Activated T-cell treated with anti-CD3 and anti-CD28 coated beads, Interleukin-2, amount 50 U/mL, for 4 hours (primary cell): ENCODE measurements at regions not wholly inside any gene's neighbourhood (a gene's known extent, or its start where the extent isn't known, plus 50 kb on each side); places are given as distances from the start of the nearest gene placed in this dataset.
"Not testable (repeated sequence)": the region's sequence is repeated elsewhere in the genome, so short reads cannot be mapped to it uniquely, and the experiment has no call there.

ENCODE experiments used
- ATAC-seq, 2 donors: fragments of 200-7000 bp; cut with Tn5 transposase; one replicate each; pipeline ENCODE4 v1.10.0; 2021
- DNase-seq: peaks from one replicate; pipeline ENCODE4 v3.0.0-alpha.2; 2020
- H3K27me3 Mint-ChIP-seq: one replicate; pipeline ENCODE4 v1.8.0; 2021; ENCODE audit warnings: low read depth, mixed read lengths
- H3K36me3 Mint-ChIP-seq: one replicate; pipeline ENCODE4 v1.8.0; 2022; ENCODE audit warnings: mixed read lengths; ENCODE audit not compliant: insufficient read depth
- H3K4me1 Mint-ChIP-seq: one replicate; pipeline ENCODE4 v1.8.0; 2021; ENCODE audit warnings: low read depth, mixed read lengths
- H3K4me3 Mint-ChIP-seq: one replicate; pipeline ENCODE4 v1.8.0; 2021; ENCODE audit warnings: mild to moderate bottlenecking, moderate library complexity, mixed read lengths
- H3K9me3 Mint-ChIP-seq: one replicate; pipeline ENCODE4 v1.8.0; 2021; ENCODE audit warnings: mixed read lengths

DNA sequence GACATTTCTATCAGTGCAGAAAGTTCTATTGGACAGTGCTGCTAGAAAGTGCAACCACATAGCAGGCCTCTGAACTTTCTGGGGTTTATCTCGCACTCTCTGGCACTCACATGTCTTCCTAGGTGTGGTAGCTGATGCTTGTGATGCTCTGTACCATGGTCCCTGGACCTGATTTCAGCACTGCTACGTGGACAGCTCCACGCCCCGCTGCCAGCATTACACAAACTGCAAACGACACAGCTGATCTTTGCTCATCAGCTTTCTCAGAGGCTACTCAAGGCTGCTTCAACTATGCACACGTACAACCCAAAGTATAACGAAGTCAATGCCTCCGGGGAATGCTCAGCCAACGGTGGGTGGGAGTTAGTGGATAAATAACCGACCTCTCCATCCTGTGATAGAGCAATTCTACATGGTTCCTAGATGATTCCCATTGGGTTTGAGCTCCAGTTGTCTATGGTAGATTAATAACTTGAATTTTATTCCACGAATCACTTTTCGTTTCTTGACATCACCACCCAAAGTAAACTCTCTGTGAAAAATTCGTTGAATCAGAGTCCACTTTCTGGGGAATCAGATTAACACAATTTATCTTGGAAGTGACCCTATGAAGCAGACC is 302.5 kb downstream of the ACTR3B start:
- no peak overlapping the region for H3K4me3 Mint-ChIP-seq
- ATAC-seq (no peak), DNase-seq (no peak)
- no peaks in the 10 kb centered on the region for H3K4me1 Mint-ChIP-seq
- no peaks in the 10 kb centered on the region for H3K36me3 Mint-ChIP-seq
- peaks cover 3% of the 10 kb centered on the region for H3K9me3 Mint-ChIP-seq
- H3K27me3 Mint-ChIP-seq, result peaks cover 2% of the 10 kb centered on the region

DNA sequence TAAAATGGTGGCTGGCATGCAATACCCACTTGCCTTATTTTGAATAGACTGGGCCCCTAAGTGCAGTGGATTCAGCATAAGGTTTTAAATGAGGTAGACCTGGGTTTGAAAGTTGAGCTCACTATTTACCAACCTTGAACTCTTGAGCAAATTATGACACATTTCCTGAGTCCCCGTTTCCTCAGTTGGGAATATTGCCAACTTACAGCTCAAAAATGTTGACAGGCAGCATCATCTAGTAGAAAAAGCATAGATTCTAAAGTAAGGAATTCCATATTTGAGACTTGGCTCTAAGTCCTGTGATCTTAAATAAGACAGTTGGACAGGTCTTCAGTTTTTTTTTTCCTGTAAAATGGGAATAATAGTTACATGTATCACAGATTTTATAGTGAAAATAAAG is 305.5 kb downstream of the ACTR3B start:
- Mint-ChIP-seq H3K4me1 (no peaks in the 10 kb centered on the region), H3K36me3 (no peaks in the 10 kb centered on the region), H3K4me3 (no peak overlapping the region), H3K27me3 (peaks cover 2% of the 10 kb centered on the region), H3K9me3 (no peaks in the 10 kb centered on the region)
- no peak for DNase-seq
- no peak for ATAC-seq

GRCh38 chr7:153066711-153067110 is 307.2 kb downstream of the ACTR3B start:
- Mint-ChIP-seq H3K36me3 (no peaks in the 10 kb centered on the region), H3K9me3 (no peaks in the 10 kb centered on the region), H3K4me1 (no peaks in the 10 kb centered on the region), H3K4me3 (no peak overlapping the region), H3K27me3 (peaks cover 2% of the 10 kb centered on the region)
- ATAC-seq (no peak), DNase-seq (no peak)

DNA sequence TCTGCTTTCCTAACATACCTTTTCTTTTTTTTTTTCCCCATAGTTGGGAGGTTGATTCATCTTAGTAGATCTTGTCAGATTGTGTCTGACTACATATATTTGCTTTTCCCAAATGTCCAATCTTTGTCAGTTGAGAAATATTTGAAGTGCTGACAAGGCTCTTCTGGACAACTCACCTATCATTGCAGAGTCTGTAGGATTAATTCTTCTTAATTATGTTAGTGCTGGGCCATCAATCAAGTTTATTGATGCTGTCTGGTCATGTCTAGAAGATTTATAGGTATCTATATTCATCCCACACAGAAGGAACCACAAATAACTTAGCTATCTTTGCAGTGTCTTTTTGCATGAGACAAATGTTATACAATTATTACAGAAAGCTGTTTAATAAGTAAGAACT is 310.6 kb downstream of the ACTR3B start:
- Mint-ChIP-seq H3K9me3 (no peaks in the 10 kb centered on the region), H3K4me1 (no peaks in the 10 kb centered on the region), H3K36me3 (no peaks in the 10 kb centered on the region), H3K27me3 (peaks cover 2% of the 10 kb centered on the region), H3K4me3 (no peak overlapping the region)
- ATAC-seq (no peak), DNase-seq (no peak)

DNA sequence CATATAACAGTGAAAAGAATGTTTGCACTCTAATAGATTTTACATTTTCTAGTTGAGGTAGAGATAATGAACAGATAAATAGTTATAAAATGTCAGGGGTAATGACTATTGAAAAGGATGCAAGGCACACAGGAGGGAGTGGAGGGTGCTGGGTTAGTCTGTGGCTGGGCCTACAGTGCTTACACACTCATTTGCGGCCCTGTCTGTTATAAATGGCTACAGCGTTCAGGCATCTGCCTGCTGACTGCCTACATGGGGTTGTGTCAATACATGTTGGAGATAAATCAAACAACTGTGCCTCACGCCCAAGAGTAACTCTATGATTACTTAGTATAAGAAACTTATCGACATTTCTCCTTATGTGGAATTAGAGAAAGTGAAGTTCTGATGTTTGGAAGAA is 313.3 kb downstream of the ACTR3B start:
- Mint-ChIP-seq H3K4me3 (no peak overlapping the region), H3K9me3 (peaks cover 3% of the 10 kb centered on the region), H3K36me3 (no peaks in the 10 kb centered on the region), H3K4me1 (no peaks in the 10 kb centered on the region), H3K27me3 (no peaks in the 10 kb centered on the region)
- ATAC-seq (no peak), DNase-seq (no peak)

GRCh38 chr7:153076289-153076688 is 316.7 kb downstream of the ACTR3B start:
- H3K36me3 Mint-ChIP-seq, H3K4me3 Mint-ChIP-seq, DNase-seq, ATAC-seq, H3K9me3 Mint-ChIP-seq, H3K4me1 Mint-ChIP-seq, H3K27me3 Mint-ChIP-seq: not testable (repeated sequence)

DNA sequence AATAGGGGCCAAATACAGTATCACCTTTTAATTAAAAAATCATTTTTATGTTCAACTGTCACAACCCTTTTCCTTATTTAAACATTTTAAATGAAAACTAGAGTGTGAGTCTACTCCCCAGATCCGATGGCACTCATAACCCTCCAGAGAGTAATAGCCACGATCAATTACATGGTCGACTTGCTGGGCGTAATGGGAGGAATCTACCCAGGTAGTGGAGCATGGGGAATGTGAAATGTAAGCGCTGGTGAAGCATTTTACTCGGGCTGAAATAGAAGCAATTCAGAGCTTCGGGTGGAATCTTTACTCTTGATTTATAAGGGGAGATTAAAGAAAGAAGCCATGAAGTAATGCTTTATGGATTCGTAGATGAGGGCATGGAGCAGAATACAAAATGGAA is 321.9 kb downstream of the ACTR3B start:
- peaks cover 3% of the 10 kb centered on the region for H3K9me3 Mint-ChIP-seq
- H3K4me3 Mint-ChIP-seq, result no peak overlapping the region
- H3K27me3 Mint-ChIP-seq, result no peaks in the 10 kb centered on the region
- H3K4me1 Mint-ChIP-seq, result no peaks in the 10 kb centered on the region
- ATAC-seq, result no peak
- H3K36me3 Mint-ChIP-seq, result no peaks in the 10 kb centered on the region
- no peak for DNase-seq

DNA sequence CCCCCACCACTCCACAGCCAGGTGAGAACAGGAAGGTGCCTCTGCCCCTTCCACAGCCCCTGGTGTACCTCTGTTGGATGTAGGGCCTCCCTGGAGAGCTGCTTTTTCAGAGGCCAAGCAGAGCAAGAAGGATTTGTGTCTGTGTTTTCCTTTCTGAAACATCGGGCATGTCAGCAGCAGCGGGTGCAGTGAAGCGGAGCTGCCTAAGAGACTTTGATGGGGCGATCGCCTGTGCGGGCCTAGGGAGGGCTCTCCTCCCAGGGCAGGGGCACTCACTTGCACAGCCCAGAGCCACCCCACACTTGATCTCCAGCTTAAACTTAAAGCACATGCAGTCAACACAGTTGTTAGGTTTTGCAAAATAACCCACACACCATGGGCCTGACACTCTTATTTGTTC is 324.7 kb downstream of the ACTR3B start:
- ATAC-seq (no peak), DNase-seq (no peak)
- no peak overlapping the region for H3K4me3 Mint-ChIP-seq
- H3K9me3 Mint-ChIP-seq, result no peaks in the 10 kb centered on the region
- no peaks in the 10 kb centered on the region for H3K27me3 Mint-ChIP-seq
- no peaks in the 10 kb centered on the region for H3K4me1 Mint-ChIP-seq
- no peaks in the 10 kb centered on the region for H3K36me3 Mint-ChIP-seq

DNA sequence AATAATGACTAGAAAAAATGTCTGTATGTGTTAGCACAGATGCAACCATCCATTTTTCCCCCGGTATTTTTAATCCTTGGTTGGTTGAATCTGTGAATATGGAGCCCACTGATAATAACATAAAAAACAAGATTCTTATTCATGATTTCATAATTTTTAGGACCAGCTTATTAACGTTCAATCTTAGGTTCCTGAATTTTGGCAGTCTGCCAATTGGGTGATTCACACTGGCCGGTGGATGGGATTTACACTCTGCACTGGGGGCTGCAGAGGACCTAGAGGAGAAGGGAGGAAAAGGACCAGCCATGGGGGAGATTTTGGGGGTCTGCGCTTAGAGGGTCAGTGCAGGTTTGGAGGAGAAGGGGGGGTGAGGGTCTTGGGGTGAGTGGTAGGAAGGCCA is 327.9 kb downstream of the ACTR3B start:
- no peak for DNase-seq
- no peaks in the 10 kb centered on the region for H3K4me1 Mint-ChIP-seq
- ATAC-seq, result no peak
- no peak overlapping the region for H3K4me3 Mint-ChIP-seq
- H3K9me3 Mint-ChIP-seq, result no peaks in the 10 kb centered on the region
- H3K27me3 Mint-ChIP-seq, result no peaks in the 10 kb centered on the region
- no peaks in the 10 kb centered on the region for H3K36me3 Mint-ChIP-seq

- Mint-ChIP-seq H3K4me1 (no peaks in the 10 kb centered on the region), H3K27me3 (no peaks in the 10 kb centered on the region), H3K36me3 (no peaks in the 10 kb centered on the region), H3K9me3 (no peaks in the 10 kb centered on the region), H3K4me3 (no peak overlapping the region)
- DNase-seq (no peak), ATAC-seq (no peak)
These were observed 329.0 kb downstream of the ACTR3B start for GRCh38 chr7:153088601-153089000.

DNA sequence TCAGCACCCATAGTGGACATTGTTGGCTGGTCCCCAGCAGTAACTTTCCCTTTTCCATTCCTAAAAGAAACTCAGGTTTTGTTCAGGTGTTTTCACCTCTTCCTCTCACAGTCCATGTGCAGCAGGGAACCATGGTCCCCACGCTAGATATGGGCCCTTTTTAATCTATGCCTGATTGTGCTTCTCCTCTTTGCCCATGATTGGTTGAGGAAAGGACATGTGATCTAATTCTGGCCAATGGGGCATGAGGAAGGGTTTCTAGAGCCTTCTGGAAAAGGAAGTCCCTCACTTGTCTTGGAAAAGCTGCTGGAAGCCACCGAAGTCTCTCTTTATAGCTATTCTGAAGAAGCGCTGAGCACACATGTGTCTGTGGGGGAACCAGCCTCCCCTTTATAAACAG is 330.7 kb downstream of the ACTR3B start:
- H3K36me3 Mint-ChIP-seq, result no peaks in the 10 kb centered on the region
- H3K4me1 Mint-ChIP-seq, result no peaks in the 10 kb centered on the region
- ATAC-seq (no peak), DNase-seq (no peak)
- no peaks in the 10 kb centered on the region for H3K27me3 Mint-ChIP-seq
- peaks cover 3% of the 10 kb centered on the region for H3K9me3 Mint-ChIP-seq
- H3K4me3 Mint-ChIP-seq, result no peak overlapping the region

DNA sequence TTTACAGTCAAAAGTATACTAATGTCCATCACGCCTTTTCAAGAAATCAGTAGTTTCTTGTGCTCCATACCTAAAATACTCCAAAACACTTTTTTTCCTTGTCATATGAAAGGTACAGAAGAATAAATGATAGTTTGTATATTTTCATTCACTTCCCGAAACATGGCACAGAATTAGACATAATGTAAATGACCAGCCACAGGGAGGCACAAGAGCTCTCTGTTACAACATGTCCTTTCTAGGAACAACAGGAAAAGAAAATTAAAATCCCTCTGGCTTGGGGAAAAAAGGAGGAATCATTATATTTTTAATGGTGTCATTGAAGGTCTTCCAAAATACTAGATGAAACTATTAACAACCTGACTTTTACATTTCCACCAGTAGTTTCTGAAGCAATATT is 331.2 kb downstream of the ACTR3B start:
- DNase-seq (no peak), ATAC-seq (no peak)
- H3K4me3 Mint-ChIP-seq, result no peak overlapping the region
- H3K27me3 Mint-ChIP-seq, result no peaks in the 10 kb centered on the region
- no peaks in the 10 kb centered on the region for H3K36me3 Mint-ChIP-seq
- H3K9me3 Mint-ChIP-seq, result peaks cover 3% of the 10 kb centered on the region
- no peaks in the 10 kb centered on the region for H3K4me1 Mint-ChIP-seq

DNA sequence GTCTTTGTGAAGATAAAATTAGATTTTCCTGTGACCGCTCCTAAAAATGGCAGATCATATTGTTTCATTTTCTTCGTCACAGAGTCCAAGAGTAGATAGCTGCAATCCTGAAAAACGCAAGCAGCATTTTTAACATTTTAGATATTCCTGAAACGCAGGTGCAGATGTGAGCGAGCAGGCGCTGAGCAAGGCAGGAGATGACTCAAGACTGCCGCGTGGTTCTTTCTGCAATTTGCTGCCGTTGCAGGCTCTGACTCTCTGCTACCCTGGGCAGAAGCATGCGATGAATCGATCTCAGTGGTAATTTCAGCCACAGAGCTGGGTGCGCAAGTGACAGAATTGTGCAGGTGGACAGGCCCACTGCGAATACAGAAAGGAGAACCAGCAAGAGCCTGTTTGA is 331.9 kb downstream of the ACTR3B start:
- DNase-seq, result no peak
- H3K9me3 Mint-ChIP-seq, result peaks cover 3% of the 10 kb centered on the region

DNA sequence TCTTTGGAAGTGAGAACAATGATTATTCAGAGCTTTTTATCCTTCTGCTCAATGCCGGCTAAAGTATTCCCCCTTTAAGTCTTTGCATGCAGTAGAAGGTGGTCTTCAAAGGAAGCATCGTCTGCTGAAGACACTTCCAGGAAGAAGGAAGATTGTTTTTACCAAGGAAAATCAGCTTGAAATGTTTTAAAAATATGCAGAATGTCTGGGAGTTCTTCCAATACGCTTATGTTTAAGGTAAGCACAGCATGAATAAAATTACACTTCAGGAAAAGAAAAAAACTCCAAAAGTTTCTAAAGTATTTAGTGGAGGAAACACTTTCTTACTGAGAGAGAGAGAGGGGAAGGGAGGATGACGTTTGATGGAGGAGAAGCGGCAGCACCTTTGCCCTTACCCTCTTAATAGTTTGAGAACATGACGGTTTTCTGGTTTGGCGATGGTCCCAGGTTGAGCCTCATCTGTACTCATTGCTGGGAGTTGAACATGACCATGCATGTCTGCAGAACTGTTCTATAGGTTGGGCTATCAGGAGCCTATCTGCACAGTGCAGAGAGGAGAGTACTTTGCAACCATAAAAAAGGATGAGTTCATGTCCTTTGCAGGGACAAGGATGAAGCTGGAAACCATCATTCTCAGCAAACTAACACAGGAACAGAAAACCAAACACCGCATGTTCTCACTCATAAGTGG is 338.1 kb downstream of the ACTR3B start:
- no peaks in the 10 kb centered on the region for H3K4me1 Mint-ChIP-seq
- no peak overlapping the region for H3K4me3 Mint-ChIP-seq
- ATAC-seq (no peak), DNase-seq (no peak)
- H3K27me3 Mint-ChIP-seq, result no peaks in the 10 kb centered on the region
- H3K9me3 Mint-ChIP-seq, result peaks cover 3% of the 10 kb centered on the region
- no peaks in the 10 kb centered on the region for H3K36me3 Mint-ChIP-seq

More for the DNA sequence above, 331.9 kb downstream of the ACTR3B start:
- H3K27me3 Mint-ChIP-seq, result no peaks in the 10 kb centered on the region
- H3K4me1 Mint-ChIP-seq, result no peaks in the 10 kb centered on the region
- no peak overlapping the region for H3K4me3 Mint-ChIP-seq
- ATAC-seq, result no peak
- no peaks in the 10 kb centered on the region for H3K36me3 Mint-ChIP-seq

GRCh38 chr7:153099235-153099634 is 339.7 kb downstream of the ACTR3B start:
- H3K9me3 Mint-ChIP-seq, result peaks cover 3% of the 10 kb centered on the region
- no peak for ATAC-seq

More at GRCh38 chr7:153099235-153099634, 339.7 kb downstream of the ACTR3B start:
- DNase-seq, result no peak
- no peaks in the 10 kb centered on the region for H3K36me3 Mint-ChIP-seq
- no peak overlapping the region for H3K4me3 Mint-ChIP-seq
- H3K4me1 Mint-ChIP-seq, result no peaks in the 10 kb centered on the region
- no peaks in the 10 kb centered on the region for H3K27me3 Mint-ChIP-seq
